Panc1 (cell line): ENCODE measurements at regions not wholly inside any gene's neighbourhood (a gene's known extent, or its start where the extent isn't known, plus 50 kb on each side); places are given as distances from the start of the nearest gene placed in this dataset.

Source experiments
- ATAC-seq: fragments of 200-7000 bp; cut with Tn5 transposase; 2 replicates; pipeline ENCODE4 v1.9.1; 2020; ENCODE audit warnings: mild to moderate bottlenecking, moderate library complexity
- BruUV-seq: library from RNA; stranded (reverse); fragments of 400-500 nt; replicated peaks from 2 replicates; lab custom pipeline; 2021; lab: Mats Ljungman, UMichigan
- CTCF ChIA-PET: fragments of 300-600 bp; sonication (Branson Sonifier 250); formaldehyde crosslinking; loops from one replicate; lab custom pipeline; 2022; ENCODE audit warnings: antibody characterized with exemption; lab: Charles Lee
- POLR2A ChIA-PET: fragments of 300-600 bp; sonication (Branson Sonifier 250); formaldehyde crosslinking; loops from one replicate; lab custom pipeline; 2022; ENCODE audit warnings: antibody characterized with exemption; lab: Charles Lee
- DNase-seq: peaks from one replicate; pipeline ENCODE4 v3.0.0-alpha.2; 2010; ENCODE audit warnings: low read depth, low spot score
- H3K27ac ChIP-seq: 2 replicates; pipeline ENCODE4 v1.5.1; 2011; ENCODE audit warnings: mild to moderate bottlenecking, low read length, inconsistent platforms
- H3K27me3 ChIP-seq: fragments of 200-500 bp; sonication (Bioruptor generic); 2 replicates; pipeline ENCODE4 v1.6.0; 2014; ENCODE audit warnings: low read length, inconsistent platforms; ENCODE audit not compliant: control insufficient read depth, insufficient read depth
- H3K36me3 ChIP-seq: fragments of 200-500 bp; sonication (Bioruptor generic); 2 replicates; pipeline ENCODE4 v1.5.1; 2014; ENCODE audit warnings: inconsistent platforms, mild to moderate bottlenecking, low read length, moderate library complexity; ENCODE audit not compliant: control insufficient read depth, insufficient read depth
- H3K4me1 ChIP-seq: 2 replicates; pipeline ENCODE4 v1.5.1; 2011; ENCODE audit warnings: inconsistent platforms, mild to moderate bottlenecking, low read length, moderate library complexity; ENCODE audit not compliant: control insufficient read depth, insufficient read depth
- H3K4me3 ChIP-seq, 2 experiments: 2 replicates each; pipeline ENCODE4 v1.5.1; 2011 to 2012; ENCODE audit warnings: low read depth in 2 of 2, low read length in 2 of 2, mild to moderate bottlenecking in 2 of 2, inconsistent platforms in 1 of 2, moderate library complexity in 1 of 2
- H3K9me3 ChIP-seq: fragments of 200-500 bp; sonication (Bioruptor generic); 2 replicates; pipeline ENCODE4 v1.5.1; 2014; ENCODE audit warnings: low read depth, mild to moderate bottlenecking, inconsistent platforms, low read length, moderate library complexity; ENCODE audit not compliant: control insufficient read depth, insufficient read depth
- POLR2AphosphoS5 ChIP-seq: IDR thresholded peaks from 2 replicates; pipeline ENCODE4 v1.6.1; 2012; ENCODE audit warnings: mild to moderate bottlenecking, low read depth, low read length, moderate library complexity
- SIN3A ChIP-seq: IDR thresholded peaks from 2 replicates; pipeline ENCODE4 v1.6.1; 2012; ENCODE audit warnings: low read depth, mild to moderate bottlenecking, low read length, moderate library complexity, borderline replicate concordance; ENCODE audit not compliant: insufficient read depth
- TCF7L2 ChIP-seq: IDR thresholded peaks from 2 replicates; pipeline ENCODE4 v1.6.1; 2011; ENCODE audit warnings: mild to moderate bottlenecking, low read depth, low read length, inconsistent platforms
- in situ Hi-C: cut with HindIII; loops from 2 replicates; pipeline ENCODE4 v1.10.0; 2016; ENCODE audit warnings: low sequenced_read_pairs, low pct_unique_long_range_greater_than_20kb
- intact Hi-C: fragments of 100-400 bp; cut with micrococcal nuclease; formaldehyde crosslinking; loops from one replicate; pipeline ENCODE4 v1.10.0; 2022; ENCODE audit not compliant: unreplicated experiment
- TF ChIP-seq, protein P1 (sequence below), 2 experiments: IDR thresholded peaks; 2 replicates each; pipeline ENCODE4 v1.6.1; 2011 to 2012; ENCODE audit warnings: low read depth in 2 of 2, control low read depth in 1 of 2, low read length in 1 of 2, mild to moderate bottlenecking in 1 of 2, moderate library complexity in 1 of 2; ENCODE audit not compliant: insufficient read depth in 1 of 2
- TF ChIP-seq, protein P2 (sequence below): fragments of 450-650 bp; IDR thresholded peaks from 2 replicates; pipeline ENCODE4 v1.5.1; 2017; ENCODE audit warnings: mild to moderate bottlenecking

DNA sequence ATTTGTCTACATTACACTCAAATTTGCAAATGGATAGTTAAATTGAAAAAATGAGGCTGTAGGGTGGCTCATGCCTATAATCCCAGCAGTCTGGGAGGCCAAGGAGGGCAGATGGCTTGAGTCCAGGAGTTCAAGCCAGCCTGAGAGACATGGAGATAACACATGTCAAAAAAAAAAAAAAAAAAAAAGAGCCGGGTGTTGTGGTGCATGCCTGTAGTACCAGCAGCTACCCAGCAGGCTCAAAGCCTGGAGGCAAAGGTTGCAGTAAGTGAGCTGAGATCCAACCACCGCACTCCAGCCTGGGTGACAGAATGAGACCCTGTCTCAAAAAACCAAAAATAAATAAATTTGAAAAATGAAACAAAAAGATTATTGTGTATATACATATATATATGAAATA lies 119.9 kb upstream of the MGAT4C start:
- in situ Hi-C loops (no loop called here), intact Hi-C loops (no loop called here)
- POLR2A ChIA-PET, result no interaction called here
- no TSS peak for BruUV-seq
- H3K27me3 ChIP-seq, result no peaks in the 10 kb centered on the region
- CTCF ChIA-PET, result no interaction called here
- ATAC-seq (no peak), DNase-seq (no peak)
- no peak overlapping the region for H3K27ac ChIP-seq
- no peaks in the 10 kb centered on the region for H3K36me3 ChIP-seq
- H3K4me3 ChIP-seq, result no peak overlapping the region
- H3K9me3 ChIP-seq, result no peaks in the 10 kb centered on the region
- H3K4me1 ChIP-seq, result no peaks in the 10 kb centered on the region
- TF ChIP-seq, protein P1, sequence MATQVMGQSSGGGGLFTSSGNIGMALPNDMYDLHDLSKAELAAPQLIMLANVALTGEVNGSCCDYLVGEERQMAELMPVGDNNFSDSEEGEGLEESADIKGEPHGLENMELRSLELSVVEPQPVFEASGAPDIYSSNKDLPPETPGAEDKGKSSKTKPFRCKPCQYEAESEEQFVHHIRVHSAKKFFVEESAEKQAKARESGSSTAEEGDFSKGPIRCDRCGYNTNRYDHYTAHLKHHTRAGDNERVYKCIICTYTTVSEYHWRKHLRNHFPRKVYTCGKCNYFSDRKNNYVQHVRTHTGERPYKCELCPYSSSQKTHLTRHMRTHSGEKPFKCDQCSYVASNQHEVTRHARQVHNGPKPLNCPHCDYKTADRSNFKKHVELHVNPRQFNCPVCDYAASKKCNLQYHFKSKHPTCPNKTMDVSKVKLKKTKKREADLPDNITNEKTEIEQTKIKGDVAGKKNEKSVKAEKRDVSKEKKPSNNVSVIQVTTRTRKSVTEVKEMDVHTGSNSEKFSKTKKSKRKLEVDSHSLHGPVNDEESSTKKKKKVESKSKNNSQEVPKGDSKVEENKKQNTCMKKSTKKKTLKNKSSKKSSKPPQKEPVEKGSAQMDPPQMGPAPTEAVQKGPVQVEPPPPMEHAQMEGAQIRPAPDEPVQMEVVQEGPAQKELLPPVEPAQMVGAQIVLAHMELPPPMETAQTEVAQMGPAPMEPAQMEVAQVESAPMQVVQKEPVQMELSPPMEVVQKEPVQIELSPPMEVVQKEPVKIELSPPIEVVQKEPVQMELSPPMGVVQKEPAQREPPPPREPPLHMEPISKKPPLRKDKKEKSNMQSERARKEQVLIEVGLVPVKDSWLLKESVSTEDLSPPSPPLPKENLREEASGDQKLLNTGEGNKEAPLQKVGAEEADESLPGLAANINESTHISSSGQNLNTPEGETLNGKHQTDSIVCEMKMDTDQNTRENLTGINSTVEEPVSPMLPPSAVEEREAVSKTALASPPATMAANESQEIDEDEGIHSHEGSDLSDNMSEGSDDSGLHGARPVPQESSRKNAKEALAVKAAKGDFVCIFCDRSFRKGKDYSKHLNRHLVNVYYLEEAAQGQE (IDR thresholded peaks at IDR 0.05; ENCODE audit: insufficient read depth in 1 of 2, low read depth in 2 of 2, low read length in 1 of 2), result no peak
- TF ChIP-seq, protein P2, sequence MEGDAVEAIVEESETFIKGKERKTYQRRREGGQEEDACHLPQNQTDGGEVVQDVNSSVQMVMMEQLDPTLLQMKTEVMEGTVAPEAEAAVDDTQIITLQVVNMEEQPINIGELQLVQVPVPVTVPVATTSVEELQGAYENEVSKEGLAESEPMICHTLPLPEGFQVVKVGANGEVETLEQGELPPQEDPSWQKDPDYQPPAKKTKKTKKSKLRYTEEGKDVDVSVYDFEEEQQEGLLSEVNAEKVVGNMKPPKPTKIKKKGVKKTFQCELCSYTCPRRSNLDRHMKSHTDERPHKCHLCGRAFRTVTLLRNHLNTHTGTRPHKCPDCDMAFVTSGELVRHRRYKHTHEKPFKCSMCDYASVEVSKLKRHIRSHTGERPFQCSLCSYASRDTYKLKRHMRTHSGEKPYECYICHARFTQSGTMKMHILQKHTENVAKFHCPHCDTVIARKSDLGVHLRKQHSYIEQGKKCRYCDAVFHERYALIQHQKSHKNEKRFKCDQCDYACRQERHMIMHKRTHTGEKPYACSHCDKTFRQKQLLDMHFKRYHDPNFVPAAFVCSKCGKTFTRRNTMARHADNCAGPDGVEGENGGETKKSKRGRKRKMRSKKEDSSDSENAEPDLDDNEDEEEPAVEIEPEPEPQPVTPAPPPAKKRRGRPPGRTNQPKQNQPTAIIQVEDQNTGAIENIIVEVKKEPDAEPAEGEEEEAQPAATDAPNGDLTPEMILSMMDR, result no peak
- no peak for TF ChIP-seq POLR2AphosphoS5
- TF ChIP-seq TCF7L2, result no peak
- TF ChIP-seq SIN3A, result no peak

DNA sequence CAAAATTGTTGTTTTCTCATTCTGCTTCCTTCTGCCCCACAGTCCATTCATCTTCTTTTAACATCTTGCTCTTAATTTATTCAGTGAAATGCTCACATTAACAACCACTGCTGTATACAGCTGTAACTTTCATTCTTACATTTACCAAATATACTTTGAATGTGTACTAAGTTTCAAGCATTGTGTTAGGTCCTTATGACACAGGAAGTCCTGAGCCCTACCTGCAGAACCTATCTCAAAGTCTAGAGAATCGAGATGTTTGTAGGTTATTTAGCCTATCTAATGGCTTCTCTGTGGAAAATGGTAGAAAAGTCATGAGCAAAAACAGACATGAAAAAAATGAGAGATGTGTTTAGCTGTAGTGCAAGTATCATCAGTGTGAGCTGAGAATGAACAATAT lies 117.6 kb upstream of the MGAT4C start:
- intact Hi-C loops, result no loop called here
- ChIA-PET CTCF (no interaction called here), POLR2A (no interaction called here)
- H3K27me3 ChIP-seq, result no peaks in the 10 kb centered on the region
- TF ChIP-seq POLR2AphosphoS5, result no peak
- TF ChIP-seq, protein P2, result no peak
- TF ChIP-seq, protein P1 (IDR thresholded peaks at IDR 0.05; ENCODE audit: insufficient read depth in 1 of 2, low read depth in 2 of 2, low read length in 1 of 2), result no peak
- TF ChIP-seq TCF7L2, result no peak
- TF ChIP-seq SIN3A, result no peak
- H3K4me3 ChIP-seq, result no peak overlapping the region
- H3K4me1 ChIP-seq, result no peaks in the 10 kb centered on the region
- H3K36me3 ChIP-seq, result no peaks in the 10 kb centered on the region
- in situ Hi-C loops, result no loop called here
- DNase-seq (no peak), ATAC-seq (no peak)
- no peaks in the 10 kb centered on the region for H3K9me3 ChIP-seq
- no peak overlapping the region for H3K27ac ChIP-seq
- BruUV-seq, result no TSS peak
